ENCODE measurements at regions not wholly inside any gene's neighbourhood (a gene's known extent, or its start where the extent isn't known, plus 50 kb on each side); places are given as distances from the start of the nearest gene placed in this dataset.

- Mint-ChIP-seq H3K27ac (no peak overlapping the region), H3K4me1 (no peaks in the 10 kb centered on the region), H3K9me3 (ENCODE audit: insufficient read depth) (peaks cover 7% of the 10 kb centered on the region), H3K27me3 (no peaks in the 10 kb centered on the region), H3K4me3 (no peak overlapping the region)
- no peaks in the 10 kb centered on the region for H3K27me3 ChIP-seq (replicated peaks in 1 of 4; ENCODE audit: control extremely low read depth in 1 of 4, control insufficient read depth in 3 of 4, insufficient read depth in 4 of 4, low read length in 3 of 4)
- no peaks in the 10 kb centered on the region for H3K4me1 ChIP-seq (ENCODE audit: control insufficient read depth in 2 of 2, insufficient read depth in 2 of 2, low read length in 2 of 2)
- no peak for DNase-seq
- TF ChIP-seq CTCF (IDR thresholded peaks at IDR 0.05), result no peak
- TF ChIP-seq EZH2 (IDR thresholded peaks at IDR 0.05; ENCODE audit: borderline replicate concordance, insufficient read depth, low read depth, low read length, poor library complexity, severe bottlenecking), result no peak
- H3K4me2 ChIP-seq (replicated peaks; ENCODE audit: low read depth, low read length, poor library complexity, severe bottlenecking), result no peak overlapping the region
- ChIA-PET POLR2A (no interaction called here), CTCF (no interaction called here)
- H3K36me3 ChIP-seq (replicated peaks in 1 of 2; ENCODE audit: control extremely low read depth in 1 of 2, control insufficient read depth in 1 of 2, extremely low read depth in 1 of 2, insufficient read depth in 2 of 2, low read length in 1 of 2), result no peaks in the 10 kb centered on the region
- H3K27ac ChIP-seq (ENCODE audit: low read length in 2 of 2), result no peak overlapping the region
- no peak overlapping the region for H3K9ac ChIP-seq (ENCODE audit: low read length)
- H3K79me2 ChIP-seq (ENCODE audit: control insufficient read depth, insufficient read depth, low read length), result no peaks in the 10 kb centered on the region
- no CpG with 5 or more reads among the region's 2 CpGs for WGBS (ENCODE audit: insufficient coverage)
- H2AFZ ChIP-seq (ENCODE audit: insufficient read depth, low read depth, low read length, poor library complexity, severe bottlenecking), result no peak overlapping the region
- no peaks in the 10 kb centered on the region for H4K20me1 ChIP-seq (ENCODE audit: control insufficient read depth, insufficient read depth, low read length, poor library complexity, severe bottlenecking)
- no peak for ATAC-seq (ENCODE audit: low read depth)
- no peaks in the 10 kb centered on the region for H3K9me3 ChIP-seq (ENCODE audit: control extremely low read depth in 1 of 3, control insufficient read depth in 2 of 3, insufficient read depth in 1 of 3, low read length in 2 of 3)
- intact Hi-C loops (cut with micrococcal nuclease), result no loop called here
- no peak overlapping the region for H3K4me3 ChIP-seq (ENCODE audit: control extremely low read depth in 1 of 5, extremely low read depth in 1 of 5, insufficient read depth in 1 of 5, low read depth in 2 of 5, low read length in 4 of 5)
These were observed 1291.6 kb upstream of the GYPC start for GRCh38 chr2:125364192-125364983.

GRCh38 chr2:125364984-125365265 lies 1291.0 kb upstream of the GYPC start:
- Histone ChIP-seq H3K27me3 (replicated peaks in 1 of 4; ENCODE audit: control extremely low read depth in 1 of 4, control insufficient read depth in 3 of 4, insufficient read depth in 4 of 4, low read length in 3 of 4) (no peaks in the 10 kb centered on the region), H3K9me3 (ENCODE audit: control extremely low read depth in 1 of 3, control insufficient read depth in 2 of 3, insufficient read depth in 1 of 3, low read length in 2 of 3) (no peaks in the 10 kb centered on the region), H3K27ac (ENCODE audit: low read length in 2 of 2) (no peak overlapping the region), H3K4me3 (ENCODE audit: control extremely low read depth in 1 of 5, extremely low read depth in 1 of 5, insufficient read depth in 1 of 5, low read depth in 2 of 5, low read length in 4 of 5) (no peak overlapping the region), H2AFZ (ENCODE audit: insufficient read depth, low read depth, low read length, poor library complexity, severe bottlenecking) (no peak overlapping the region), H3K79me2 (ENCODE audit: control insufficient read depth, insufficient read depth, low read length) (no peaks in the 10 kb centered on the region), H3K4me1 (ENCODE audit: control insufficient read depth in 2 of 2, insufficient read depth in 2 of 2, low read length in 2 of 2) (no peaks in the 10 kb centered on the region), H4K20me1 (ENCODE audit: control insufficient read depth, insufficient read depth, low read length, poor library complexity, severe bottlenecking) (no peaks in the 10 kb centered on the region), H3K4me2 (replicated peaks; ENCODE audit: low read depth, low read length, poor library complexity, severe bottlenecking) (no peak overlapping the region), H3K9ac (ENCODE audit: low read length) (no peak overlapping the region), H3K36me3 (replicated peaks in 1 of 2; ENCODE audit: control extremely low read depth in 1 of 2, control insufficient read depth in 1 of 2, extremely low read depth in 1 of 2, insufficient read depth in 2 of 2, low read length in 1 of 2) (no peaks in the 10 kb centered on the region)
- intact Hi-C loops (cut with micrococcal nuclease), result no loop called here
- ChIA-PET CTCF (no interaction called here), POLR2A (no interaction called here)
- peaks cover 7% of the 10 kb centered on the region for H3K9me3 Mint-ChIP-seq (ENCODE audit: insufficient read depth)
- no peak overlapping the region for H3K4me3 Mint-ChIP-seq
- no peak overlapping the region for H3K27ac Mint-ChIP-seq
- no peaks in the 10 kb centered on the region for H3K4me1 Mint-ChIP-seq
- no CpG with 5 or more reads among the region's 1 CpG for WGBS (ENCODE audit: insufficient coverage)
- DNase-seq (no peak), ATAC-seq (ENCODE audit: low read depth) (no peak)
- H3K27me3 Mint-ChIP-seq, result no peaks in the 10 kb centered on the region
- TF ChIP-seq CTCF (IDR thresholded peaks at IDR 0.05) (no peak), EZH2 (IDR thresholded peaks at IDR 0.05; ENCODE audit: borderline replicate concordance, insufficient read depth, low read depth, low read length, poor library complexity, severe bottlenecking) (no peak)
